WTC11 (cell line): ENCODE measurements at regions not wholly inside any gene's neighbourhood (a gene's known extent, or its start where the extent isn't known, plus 50 kb on each side); places are given as distances from the start of the nearest gene placed in this dataset.
"Not testable (repeated sequence)": the region's sequence is repeated elsewhere in the genome, so short reads cannot be mapped to it uniquely, and the experiment has no call there.

Experiments used
- CREB1 ChIP-seq: sonication (generic); formaldehyde crosslinking; IDR thresholded peaks from 2 replicates; pipeline ENCODE4 v1.8.0; 2023; ENCODE audit warnings: mild to moderate bottlenecking, missing genetic modification reagents
- CREM ChIP-seq: sonication (generic); formaldehyde crosslinking; IDR thresholded peaks from 2 replicates; pipeline ENCODE4 v1.8.1; 2022; ENCODE audit warnings: mild to moderate bottlenecking, missing genetic modification reagents, moderate library complexity
- CTCF ChIP-seq: fragments of 200-600 bp; IDR thresholded peaks from 2 replicates; pipeline ENCODE4 v1.8.0; 2022; ENCODE audit warnings: antibody characterized with exemption
- E2F4 ChIP-seq: sonication (generic); formaldehyde crosslinking; IDR thresholded peaks from 2 replicates; pipeline ENCODE4 v1.8.1; 2022; ENCODE audit warnings: low read depth, mild to moderate bottlenecking, moderate library complexity, missing genetic modification reagents, borderline replicate concordance
- FOXJ3 ChIP-seq: sonication (generic); formaldehyde crosslinking; IDR thresholded peaks from 2 replicates; pipeline ENCODE4 v1.9.0; 2021; ENCODE audit warnings: missing genetic modification reagents, mild to moderate bottlenecking, borderline replicate concordance
- IRF2 ChIP-seq: sonication (generic); formaldehyde crosslinking; IDR thresholded peaks from 2 replicates; pipeline ENCODE4 v1.8.0; 2022; ENCODE audit warnings: low read depth, missing genetic modification reagents, borderline replicate concordance
- KAT7 ChIP-seq: sonication (generic); formaldehyde crosslinking; IDR thresholded peaks from 2 replicates; pipeline ENCODE4 v1.8.1; 2023; ENCODE audit warnings: missing genetic modification reagents, mild to moderate bottlenecking, borderline replicate concordance
- NR3C1 ChIP-seq: sonication (generic); formaldehyde crosslinking; conservative IDR thresholded peaks from 2 replicates; pipeline ENCODE4 v1.8.1; 2023; ENCODE audit warnings: low read depth, mild to moderate bottlenecking, missing genetic modification reagents
- RELA ChIP-seq: sonication (generic); formaldehyde crosslinking; IDR thresholded peaks from 2 replicates; pipeline ENCODE4 v1.8.1; 2022; ENCODE audit warnings: missing genetic modification reagents, mild to moderate bottlenecking, borderline replicate concordance
- SP1 ChIP-seq: sonication (generic); formaldehyde crosslinking; conservative IDR thresholded peaks from 2 replicates; pipeline ENCODE4 v1.8.1; 2022; ENCODE audit warnings: missing genetic modification reagents
- TP53 ChIP-seq: sonication (generic); formaldehyde crosslinking; IDR thresholded peaks from 2 replicates; pipeline ENCODE4 v1.8.1; 2023; ENCODE audit warnings: mild to moderate bottlenecking, missing genetic modification reagents
- USF2 ChIP-seq: sonication (generic); formaldehyde crosslinking; IDR thresholded peaks from 2 replicates; pipeline ENCODE4 v1.8.1; 2023; ENCODE audit warnings: mild to moderate bottlenecking, missing genetic modification reagents, moderate library complexity
- TF ChIP-seq, protein P1 (sequence below): sonication (generic); formaldehyde crosslinking; IDR thresholded peaks from 2 replicates; pipeline ENCODE4 v1.8.0; 2022; ENCODE audit warnings: mild to moderate bottlenecking, missing genetic modification reagents

GRCh38 chr6:168842632-168843212, 401.7 kb downstream of the SMOC2 start:
- TF ChIP-seq CTCF; FOXJ3 (CRISPR knock-in tag); CREM (CRISPR knock-in tag); NR3C1 (CRISPR knock-in tag); E2F4; CREB1; TP53 (CRISPR knock-in tag); SP1; USF2 (CRISPR knock-in tag); RELA (CRISPR knock-in tag); KAT7 (CRISPR knock-in tag); IRF2 (CRISPR knock-in tag): not testable (repeated sequence)
- TF ChIP-seq, protein P1, sequence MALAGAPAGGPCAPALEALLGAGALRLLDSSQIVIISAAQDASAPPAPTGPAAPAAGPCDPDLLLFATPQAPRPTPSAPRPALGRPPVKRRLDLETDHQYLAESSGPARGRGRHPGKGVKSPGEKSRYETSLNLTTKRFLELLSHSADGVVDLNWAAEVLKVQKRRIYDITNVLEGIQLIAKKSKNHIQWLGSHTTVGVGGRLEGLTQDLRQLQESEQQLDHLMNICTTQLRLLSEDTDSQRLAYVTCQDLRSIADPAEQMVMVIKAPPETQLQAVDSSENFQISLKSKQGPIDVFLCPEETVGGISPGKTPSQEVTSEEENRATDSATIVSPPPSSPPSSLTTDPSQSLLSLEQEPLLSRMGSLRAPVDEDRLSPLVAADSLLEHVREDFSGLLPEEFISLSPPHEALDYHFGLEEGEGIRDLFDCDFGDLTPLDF (CRISPR knock-in tag): not testable (repeated sequence)
